MCF 10A (cell line): ENCODE measurements at regions not wholly inside any gene's neighbourhood (a gene's known extent, or its start where the extent isn't known, plus 50 kb on each side); places are given as distances from the start of the nearest gene placed in this dataset.

ENCODE experiments used
- BruUV-seq: library from RNA; stranded (reverse); fragments of 400-500 nt; replicated peaks from 2 replicates; lab custom pipeline; 2021; lab: Mats Ljungman, UMichigan
- CTCF ChIA-PET: fragments of 300-600 bp; sonication (Branson Sonifier 250); formaldehyde crosslinking; extraction: SDS; loops from one replicate; lab custom pipeline; 2021; ENCODE audit warnings: antibody characterized with exemption, inconsistent platforms; lab: Yijun Ruan, JAX
- POLR2A ChIA-PET: fragments of 300-600, 350-650 bp; sonication (Branson Sonifier 250); formaldehyde crosslinking; extraction: SDS; loops from one replicate; lab custom pipeline; 2020; ENCODE audit warnings: antibody characterized with exemption, inconsistent platforms; lab: Yijun Ruan, JAX
- DNase-seq: peaks from one replicate; pipeline ENCODE4 v3.0.0-alpha.2; 2018; ENCODE audit not compliant: unreplicated experiment
- H3K27ac Mint-ChIP-seq: one replicate; pipeline ENCODE4 v1.8.0; 2022; ENCODE audit warnings: mild to moderate bottlenecking, low read depth, mixed read lengths; ENCODE audit not compliant: unreplicated experiment
- H3K27me3 Mint-ChIP-seq: one replicate; pipeline ENCODE4 v1.8.0; 2022; ENCODE audit warnings: mixed read lengths; ENCODE audit not compliant: insufficient read depth, unreplicated experiment
- H3K36me3 Mint-ChIP-seq: one replicate; pipeline ENCODE4 v1.8.0; 2022; ENCODE audit warnings: mild to moderate bottlenecking, moderate library complexity, mixed read lengths; ENCODE audit not compliant: insufficient read depth, unreplicated experiment
- H3K4me1 Mint-ChIP-seq: one replicate; pipeline ENCODE4 v1.8.0; 2022; ENCODE audit warnings: mixed read lengths; ENCODE audit not compliant: insufficient read depth, unreplicated experiment
- H3K4me3 Mint-ChIP-seq: one replicate; pipeline ENCODE4 v1.8.0; 2022; ENCODE audit warnings: mild to moderate bottlenecking, moderate library complexity, mixed read lengths; ENCODE audit not compliant: unreplicated experiment
- H3K9me3 Mint-ChIP-seq: one replicate; pipeline ENCODE4 v1.8.0; 2022; ENCODE audit warnings: mixed read lengths; ENCODE audit not compliant: unreplicated experiment
- CTCF ChIP-seq: fragments of 200-600 bp; IDR thresholded peaks from one replicate; pipeline ENCODE4 v1.8.0; 2022; ENCODE audit warnings: antibody characterized with exemption, mild to moderate bottlenecking; ENCODE audit not compliant: unreplicated experiment
- intact Hi-C: fragments of 100-400 bp; cut with micrococcal nuclease; formaldehyde crosslinking; loops from 2 replicates; pipeline ENCODE4 v1.14.1; 2022

DNA sequence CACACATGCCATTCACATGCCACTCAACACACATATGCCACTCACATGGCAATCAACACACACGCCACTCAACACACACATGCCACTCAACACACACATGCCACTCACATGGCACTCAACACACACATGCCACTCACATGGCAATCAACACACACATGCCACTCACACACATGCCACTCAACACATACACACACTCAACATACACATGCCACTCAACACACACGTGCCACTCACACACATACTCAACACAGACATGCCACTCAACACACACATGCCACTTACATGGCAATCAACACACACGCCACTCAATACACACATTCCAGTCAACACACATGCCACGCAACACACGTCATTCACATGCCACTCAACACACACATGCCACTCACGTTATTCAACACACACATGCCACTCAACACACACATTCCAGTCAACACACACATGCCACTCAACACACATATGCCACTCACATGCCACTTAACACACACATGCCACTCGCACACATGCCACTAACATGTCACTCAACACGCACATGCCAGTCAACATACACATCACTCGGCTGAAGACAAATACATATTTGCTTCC, 182.9 kb downstream of the NPHP4 start:
- CTCF ChIA-PET = no interaction called here
- TF ChIP-seq CTCF = no peak
- no peak overlapping the region for H3K27ac Mint-ChIP-seq
- H3K4me1 Mint-ChIP-seq = no peaks in the 10 kb centered on the region
- DNase-seq = no peak
- no peak overlapping the region for H3K4me3 Mint-ChIP-seq
- BruUV-seq = no TSS peak
- intact Hi-C loops = no loop called here
- H3K27me3 Mint-ChIP-seq = peaks cover 12% of the 10 kb centered on the region
- POLR2A ChIA-PET = no interaction called here
- H3K9me3 Mint-ChIP-seq = no peaks in the 10 kb centered on the region
- H3K36me3 Mint-ChIP-seq = no peaks in the 10 kb centered on the region

- Mint-ChIP-seq H3K4me1 (no peaks in the 10 kb centered on the region), H3K36me3 (no peaks in the 10 kb centered on the region)
- intact Hi-C loops = no loop called here
These were observed 188.4 kb downstream of the NPHP4 start for GRCh38 chr1:5803851-5804250.

GRCh38 chr1:5802606-5803005, 189.6 kb downstream of the NPHP4 start:
- H3K4me3 Mint-ChIP-seq = no peak overlapping the region
- POLR2A ChIA-PET = interaction anchor here (0.7 kb wide), 1 partner anchor 10 kb away, joined by 4 read pairs; no protein-coding TSS in a partner anchor
- no peaks in the 10 kb centered on the region for H3K4me1 Mint-ChIP-seq
- CTCF ChIA-PET = no interaction called here
- peaks cover 7% of the 10 kb centered on the region for H3K9me3 Mint-ChIP-seq
- DNase-seq = no peak
- intact Hi-C loops = no loop called here
- H3K27me3 Mint-ChIP-seq = no peaks in the 10 kb centered on the region
- BruUV-seq = no TSS peak
- H3K36me3 Mint-ChIP-seq = no peaks in the 10 kb centered on the region
- TF ChIP-seq CTCF = no peak
- no peak overlapping the region for H3K27ac Mint-ChIP-seq

More at GRCh38 chr1:5803851-5804250, 188.4 kb downstream of the NPHP4 start:
- POLR2A ChIA-PET = no interaction called here
- no peak for DNase-seq
- Mint-ChIP-seq H3K27ac (no peak overlapping the region), H3K9me3 (peaks cover 7% of the 10 kb centered on the region), H3K4me3 (no peak overlapping the region), H3K27me3 (no peaks in the 10 kb centered on the region)
- CTCF ChIA-PET = no interaction called here
- BruUV-seq = no TSS peak
- TF ChIP-seq CTCF = no peak

DNA sequence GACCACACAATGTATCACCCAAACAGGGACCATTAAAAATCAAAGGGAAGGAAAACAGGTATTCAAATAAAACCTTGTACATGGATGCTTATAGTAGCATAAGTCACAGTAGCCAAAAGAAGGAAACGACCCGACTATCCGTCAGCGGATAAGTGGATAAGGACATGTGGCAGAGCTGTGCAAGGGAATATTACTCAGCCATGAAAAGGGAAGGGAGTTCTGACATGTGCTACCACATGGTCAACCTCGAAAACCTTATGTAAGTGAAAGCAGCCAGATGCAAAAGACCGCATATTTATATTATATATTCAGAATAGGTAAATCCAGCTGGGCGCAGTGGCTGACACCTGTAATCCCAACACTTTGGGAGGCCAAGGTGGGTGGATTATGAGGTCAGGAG, 193.3 kb downstream of the NPHP4 start:
- Mint-ChIP-seq H3K4me1 (no peaks in the 10 kb centered on the region), H3K9me3 (peaks cover 7% of the 10 kb centered on the region), H3K36me3 (peaks cover 5% of the 10 kb centered on the region), H3K4me3 (no peak overlapping the region), H3K27me3 (no peaks in the 10 kb centered on the region), H3K27ac (no peak overlapping the region)
- no peak for TF ChIP-seq CTCF
- BruUV-seq = no TSS peak
- ChIA-PET CTCF (no interaction called here), POLR2A (no interaction called here)
- DNase-seq = no peak
- intact Hi-C loops = no loop called here
